HG02938 (cell line): ENCODE measurements at regions not wholly inside any gene's neighbourhood (a gene's known extent, or its start where the extent isn't known, plus 50 kb on each side); places are given as distances from the start of the nearest gene placed in this dataset.
"Not testable (repeated sequence)": the region's sequence is repeated elsewhere in the genome, so short reads cannot be mapped to it uniquely, and the experiment has no call there.

Source experiments
- ATAC-seq: cut with Tn5 transposase; IDR thresholded peaks from one replicate; pipeline ENCODE4 v1.9.1; 2021; ENCODE audit warnings: mild to moderate bottlenecking, moderate library complexity; ENCODE audit not compliant: unreplicated experiment

DNA sequence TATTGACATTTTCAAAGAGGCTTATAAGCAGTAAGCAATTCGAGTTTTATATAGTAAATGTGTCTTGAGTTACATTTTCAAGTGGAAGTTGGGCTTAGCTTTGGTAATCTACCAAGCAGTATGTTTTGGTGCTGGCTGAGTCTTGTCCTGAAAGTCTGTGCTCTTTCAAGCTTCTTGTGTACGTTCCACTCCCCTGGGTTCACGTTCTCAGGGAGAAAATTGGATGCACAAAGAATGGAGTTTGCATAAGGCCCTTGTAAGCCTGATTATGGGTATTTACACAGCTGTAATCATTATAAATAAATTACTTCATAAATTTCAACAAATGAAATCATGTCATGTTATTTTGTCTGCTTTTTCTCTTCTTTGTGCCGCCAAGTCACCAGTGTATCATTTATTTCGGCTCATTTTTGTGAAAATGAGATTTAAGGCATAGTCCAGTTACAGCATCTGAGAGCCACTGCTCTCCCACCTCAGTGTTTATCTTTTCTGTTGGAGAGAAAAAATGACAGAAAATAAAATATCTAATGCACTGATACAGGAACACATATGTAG lies 262.5 kb downstream of the BTBD3 start:
- ATAC-seq: no peak

GRCh38 chr20:12198281-12198680 lies 280.6 kb downstream of the BTBD3 start:
- ATAC-seq: no peak

- ATAC-seq: no peak
Observed at GRCh38 chr20:12199703-12200102, 282.0 kb downstream of the BTBD3 start.

DNA sequence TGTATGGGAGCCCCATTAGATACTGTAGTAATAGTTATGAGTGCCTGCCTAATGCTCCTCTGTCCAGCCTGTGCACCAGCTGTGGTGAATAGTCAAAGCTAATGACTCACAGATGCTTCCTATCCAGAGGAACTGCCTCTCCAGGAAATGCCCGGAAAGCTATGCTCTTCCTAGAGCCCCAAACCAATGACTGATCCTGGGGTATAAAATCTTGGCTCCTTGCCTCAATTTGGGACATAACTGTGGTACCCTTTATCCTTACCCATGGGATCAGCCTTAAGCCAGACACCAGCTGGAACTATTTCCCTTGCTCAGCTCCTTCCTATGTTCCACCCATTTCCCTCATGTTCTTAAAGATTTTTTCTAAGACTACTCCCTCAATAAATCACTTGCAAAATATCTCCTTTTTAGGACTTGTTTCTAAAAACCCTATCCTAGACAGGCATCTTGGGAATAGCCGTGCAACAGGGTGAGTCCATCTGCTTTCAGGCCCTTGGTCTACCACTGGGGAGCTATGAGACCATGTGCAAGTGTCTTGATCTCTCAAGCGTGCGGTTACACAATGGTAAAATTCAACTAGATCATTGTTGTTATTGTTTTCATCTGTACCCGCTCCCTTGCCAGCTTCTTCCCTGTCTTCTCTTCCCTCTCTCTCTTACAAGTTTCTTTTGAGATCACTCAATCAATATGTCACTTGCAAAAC lies 283.7 kb downstream of the BTBD3 start:
- ATAC-seq: no peak

DNA sequence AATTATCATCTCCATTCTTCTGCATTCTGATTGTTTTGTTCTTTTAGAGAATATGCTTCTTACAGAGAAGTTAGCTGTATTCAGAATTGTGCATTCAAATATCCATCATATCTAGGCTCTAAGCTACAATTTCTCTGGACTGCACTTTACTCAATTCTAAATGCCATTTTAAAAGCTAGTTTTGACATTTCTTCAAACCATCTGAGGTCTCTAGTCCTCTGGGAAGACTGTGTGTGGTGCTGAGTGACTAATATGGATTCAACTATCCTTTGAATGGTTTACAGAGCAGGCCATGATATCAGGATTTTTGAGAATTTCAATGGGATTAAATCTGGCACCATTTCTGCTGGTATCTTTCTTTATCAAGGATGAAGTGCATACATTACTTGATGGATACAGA lies 285.7 kb downstream of the BTBD3 start:
- no peak for ATAC-seq

DNA sequence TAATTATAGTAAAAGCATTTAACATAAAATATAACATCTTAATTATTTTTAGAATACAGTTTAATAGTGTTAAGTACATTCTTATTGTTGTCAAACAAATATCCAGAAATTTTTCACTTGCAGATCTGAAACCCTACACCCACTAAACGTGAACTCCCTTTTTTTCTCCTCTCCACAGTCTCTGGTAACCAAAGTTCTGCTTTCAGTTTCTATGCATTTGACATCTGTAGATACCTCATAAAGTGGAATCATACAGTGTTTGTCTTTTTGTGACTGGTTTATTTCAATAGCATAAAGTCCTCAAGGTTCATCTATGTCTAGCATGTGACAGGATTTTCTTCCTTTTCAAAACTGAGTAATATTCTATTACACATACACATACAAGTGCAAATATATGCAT lies 286.3 kb downstream of the BTBD3 start:
- ATAC-seq: no peak

- ATAC-seq: no peak
Observed at GRCh38 chr20:12207875-12208274, 290.2 kb downstream of the BTBD3 start.

- ATAC-seq: no peak
Observed at GRCh38 chr20:12210591-12210990, 292.9 kb downstream of the BTBD3 start.

DNA sequence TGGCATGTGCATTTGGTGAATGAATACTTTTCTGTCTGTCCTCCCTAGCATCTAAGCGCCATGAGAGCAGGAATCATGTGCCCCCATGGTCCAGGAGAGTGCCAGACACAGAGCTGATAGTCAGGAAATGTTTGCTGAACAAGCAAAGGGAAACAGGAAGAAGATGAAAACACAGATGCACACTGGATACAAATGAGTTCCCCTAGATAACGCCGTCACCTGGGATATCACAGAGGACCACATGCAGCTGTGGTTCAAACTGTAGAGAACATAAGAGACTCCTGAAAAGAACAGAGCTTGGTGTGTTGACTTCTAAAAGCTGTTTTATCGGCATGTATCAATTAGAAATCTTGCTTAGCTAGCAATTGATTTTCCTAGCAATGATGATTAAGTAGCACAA lies 293.7 kb downstream of the BTBD3 start:
- no peak for ATAC-seq

DNA sequence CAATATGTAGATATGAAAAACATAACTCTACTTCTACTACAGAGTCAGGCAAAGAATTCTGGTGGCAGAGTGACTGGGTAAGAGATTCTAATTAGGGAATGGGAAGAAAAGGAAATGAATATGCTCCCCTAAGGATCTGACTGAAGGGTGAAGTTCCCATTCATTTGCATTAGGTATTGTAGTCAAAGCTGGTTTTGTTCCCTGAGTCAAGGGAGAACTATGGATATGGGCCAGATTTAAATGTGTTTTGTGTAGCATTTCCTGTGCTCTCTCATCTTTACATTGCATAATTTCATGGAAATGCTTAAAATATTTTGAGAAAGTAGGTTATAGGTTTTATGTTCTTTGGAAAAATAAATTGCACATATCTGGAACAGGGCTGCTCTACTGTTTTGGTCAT lies 299.7 kb downstream of the BTBD3 start:
- no peak for ATAC-seq

GRCh38 chr20:12219798-12220197 lies 302.1 kb downstream of the BTBD3 start:
- ATAC-seq: no peak

- no peak for ATAC-seq
Observed at GRCh38 chr20:12223057-12223456, 305.4 kb downstream of the BTBD3 start.

DNA sequence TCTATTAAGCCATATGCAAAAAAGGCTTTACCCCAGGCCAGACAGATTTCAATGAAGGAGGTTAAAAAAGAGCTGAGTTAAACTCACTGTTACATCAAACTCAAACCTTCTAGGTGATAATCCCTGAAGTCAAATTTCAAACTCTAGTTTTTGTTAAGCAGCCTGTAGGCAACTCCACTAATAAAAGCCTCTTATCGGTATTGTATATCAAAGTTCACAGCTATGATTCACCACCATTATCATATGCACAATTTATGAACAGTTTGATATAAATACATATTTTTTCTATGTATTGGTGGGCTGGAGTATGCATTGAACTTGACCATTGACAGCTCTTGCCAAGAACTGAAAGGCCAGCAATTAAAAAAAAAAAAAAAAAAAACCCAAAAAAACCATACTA lies 308.2 kb downstream of the BTBD3 start:
- ATAC-seq: no peak

DNA sequence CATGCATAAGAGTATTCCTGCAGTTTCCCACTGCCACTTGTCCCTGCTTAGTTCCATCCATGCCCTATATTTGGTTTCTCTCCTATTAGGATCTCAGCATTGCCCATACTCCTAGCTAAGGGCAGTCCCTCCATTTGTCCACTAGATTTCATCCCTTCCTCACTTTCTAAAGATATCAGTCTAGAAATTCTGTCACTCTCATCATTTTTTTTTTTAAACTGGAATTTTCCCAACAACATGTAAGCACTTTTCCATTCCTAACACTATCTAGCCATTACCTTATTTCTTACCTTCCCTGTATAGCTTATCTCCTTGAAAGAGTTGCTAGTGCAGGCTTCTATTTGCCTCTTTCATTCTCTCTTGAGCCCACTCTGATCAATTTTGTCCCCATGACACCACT lies 312.2 kb downstream of the BTBD3 start:
- no peak for ATAC-seq

DNA sequence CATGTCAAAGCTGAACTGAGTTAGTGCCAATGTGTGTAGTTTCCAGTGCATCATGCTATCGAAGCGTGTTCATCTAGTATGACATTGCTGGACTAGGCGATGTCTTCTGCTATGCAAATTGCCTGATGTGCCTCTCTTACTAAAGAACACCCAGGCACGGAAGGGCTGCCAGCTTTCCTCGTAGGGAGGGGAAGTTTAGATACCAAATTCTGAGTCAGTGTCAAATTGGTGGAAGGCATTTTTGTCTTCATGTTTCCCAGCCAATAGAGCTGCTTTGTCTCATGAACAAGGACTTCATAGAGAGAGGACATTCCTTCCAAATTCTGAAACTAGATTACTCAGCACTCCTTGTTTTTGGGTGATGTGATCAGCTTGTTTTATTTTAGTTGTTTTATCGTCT lies 320.1 kb downstream of the BTBD3 start:
- ATAC-seq: no peak

DNA sequence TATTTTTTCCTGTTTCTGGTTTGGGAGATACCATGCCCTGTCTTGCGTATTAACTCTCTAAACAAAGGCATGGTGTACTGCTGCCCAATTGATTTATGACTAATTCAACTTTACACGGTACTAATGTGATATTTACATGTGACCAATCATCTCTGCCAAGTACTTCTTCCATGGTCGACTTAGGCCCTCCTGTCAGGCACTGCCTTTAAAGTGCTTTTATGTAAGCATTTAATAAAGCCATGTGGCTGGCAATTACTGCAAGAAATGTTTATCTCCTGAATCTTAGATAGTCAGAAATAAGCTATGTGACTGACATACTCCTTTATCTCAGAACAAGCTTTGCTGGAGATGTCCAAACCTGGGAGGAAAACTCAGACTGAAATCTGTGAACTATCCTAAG lies 323.4 kb downstream of the BTBD3 start:
- no peak for ATAC-seq

DNA sequence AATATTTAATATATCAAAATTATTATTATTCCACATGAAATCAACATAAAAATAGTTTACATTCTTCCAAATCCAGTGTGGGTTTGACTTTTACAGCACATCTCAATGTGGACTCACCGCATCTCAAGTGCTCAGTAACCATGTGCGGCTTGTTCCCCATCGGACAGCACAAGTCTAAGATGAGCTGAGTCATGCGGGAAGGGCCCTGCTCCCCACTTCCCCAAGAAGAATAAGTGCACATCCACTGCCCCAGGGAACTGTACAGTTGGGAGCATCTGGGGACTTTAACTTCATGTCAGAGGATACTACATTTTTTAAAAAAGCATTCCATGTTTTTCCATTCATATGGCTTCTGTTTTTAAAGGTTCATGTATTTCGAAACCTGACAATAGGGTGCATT lies 325.6 kb downstream of the BTBD3 start:
- no peak for ATAC-seq

DNA sequence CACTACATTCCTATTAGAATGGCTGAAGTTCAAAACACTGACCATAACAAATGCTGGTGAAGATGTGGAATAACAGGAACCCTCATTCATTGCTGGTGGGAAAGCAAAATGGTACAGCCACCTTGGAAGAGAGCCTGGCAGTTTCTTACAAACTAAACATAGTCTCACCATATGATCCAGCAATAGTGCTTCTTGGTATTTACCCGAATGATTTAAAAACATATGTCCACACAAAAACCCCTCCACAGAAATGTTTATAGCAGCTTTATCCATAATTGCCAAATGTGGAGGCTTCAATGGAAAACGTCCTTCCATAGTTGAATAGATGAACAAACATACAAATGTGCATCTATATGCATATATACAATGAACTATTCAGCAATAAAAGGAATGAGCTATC lies 330.8 kb downstream of the BTBD3 start:
- no peak for ATAC-seq

GRCh38 chr20:12250661-12251060 lies 333.0 kb downstream of the BTBD3 start:
- not testable (repeated sequence) for ATAC-seq

- ATAC-seq: no peak
Observed at GRCh38 chr20:12252793-12253192, 335.1 kb downstream of the BTBD3 start.

- no peak for ATAC-seq
Observed at GRCh38 chr20:12255461-12255970, 337.8 kb downstream of the BTBD3 start.

GRCh38 chr20:12256806-12257205 lies 339.1 kb downstream of the BTBD3 start:
- ATAC-seq: no peak

DNA sequence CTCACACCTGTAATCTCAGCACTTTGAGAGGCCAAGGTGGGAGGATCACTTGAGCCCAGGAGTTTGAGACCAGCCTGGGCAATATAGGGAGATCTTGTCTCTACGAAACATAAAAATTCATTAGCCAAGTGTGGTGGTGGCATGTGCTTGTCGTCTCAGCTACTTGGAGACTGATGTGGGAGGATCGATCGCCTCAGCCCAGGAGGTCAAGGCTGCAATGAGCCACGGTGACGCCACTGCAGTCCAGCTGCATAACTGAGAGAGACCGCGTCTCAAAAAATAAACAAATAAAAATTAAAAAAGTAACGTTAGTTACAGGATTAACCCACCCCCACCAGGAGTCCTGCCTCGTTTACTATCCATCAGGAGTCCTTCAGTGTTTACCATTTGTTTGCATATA lies 345.1 kb downstream of the BTBD3 start:
- no peak for ATAC-seq
